ENCODE measurements at regions not wholly inside any gene's neighbourhood (a gene's known extent, or its start where the extent isn't known, plus 50 kb on each side); places are given as distances from the start of the nearest gene placed in this dataset.

- TF ChIP-seq CTCF (conservative IDR thresholded peaks at IDR 0.05 in 1 of 2, IDR thresholded peaks at IDR 0.05 in 1 of 2; ENCODE audit: low read depth in 1 of 2, low read length in 2 of 2), result no peak
- TF ChIP-seq EZH2 (IDR thresholded peaks at IDR 0.05; ENCODE audit: low read length, missing control alignments), result no peak
These were observed 121.7 kb downstream of the NHLRC3 start for GRCh38 chr13:39159846-39160370.
